GM18870 (cell line): ENCODE measurements at regions not wholly inside any gene's neighbourhood (a gene's known extent, or its start where the extent isn't known, plus 50 kb on each side); places are given as distances from the start of the nearest gene placed in this dataset.

Source experiments
- ATAC-seq: cut with Tn5 transposase; IDR thresholded peaks from one replicate; pipeline ENCODE4 v1.9.1; 2021; ENCODE audit warnings: moderate library complexity; ENCODE audit not compliant: unreplicated experiment

GRCh38 chr2:21480162-21480561 lies 356.4 kb downstream of the TDRD15 start:
- no peak for ATAC-seq

DNA sequence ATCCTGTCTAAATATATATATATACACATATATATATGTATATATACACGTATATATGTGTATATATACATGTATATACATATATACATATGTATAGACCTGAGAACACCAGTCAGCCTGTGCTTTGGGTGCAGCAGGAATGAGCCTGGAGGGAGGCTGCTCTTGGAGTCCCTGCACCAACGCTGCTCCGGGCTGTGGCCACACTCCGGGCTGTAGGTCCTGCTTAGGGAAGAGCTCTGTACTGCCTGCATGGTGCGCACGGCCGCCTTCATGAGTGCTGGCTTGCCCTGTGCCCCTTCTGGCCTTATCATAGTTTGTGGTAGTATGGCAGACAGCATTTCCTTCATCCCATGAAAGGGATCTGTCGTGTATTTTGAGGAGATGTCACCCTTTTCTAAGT lies 360.9 kb downstream of the TDRD15 start:
- ATAC-seq, result no peak

GRCh38 chr2:21486445-21486844 lies 362.7 kb downstream of the TDRD15 start:
- peak; percentile 59 for ATAC-seq

DNA sequence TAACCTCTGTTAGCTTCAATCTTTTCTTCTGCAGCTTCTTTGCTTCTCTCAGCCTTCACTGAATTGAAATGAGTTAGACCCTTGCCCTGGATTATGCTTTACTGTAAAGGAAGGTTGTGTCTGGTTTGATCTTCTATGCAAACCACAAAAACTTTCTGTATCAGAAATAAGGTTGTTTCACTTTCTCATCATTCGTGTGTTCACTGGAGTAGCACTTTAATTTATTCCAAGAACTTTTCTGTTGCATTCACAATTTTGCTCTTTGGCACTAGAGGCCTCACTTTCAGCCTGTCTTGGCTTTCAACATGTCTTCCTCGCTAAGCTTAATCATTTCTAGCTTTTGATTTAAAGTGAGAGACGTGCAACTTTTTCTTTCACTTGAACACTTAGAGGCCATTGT lies 365.3 kb downstream of the TDRD15 start:
- ATAC-seq, result no peak

DNA sequence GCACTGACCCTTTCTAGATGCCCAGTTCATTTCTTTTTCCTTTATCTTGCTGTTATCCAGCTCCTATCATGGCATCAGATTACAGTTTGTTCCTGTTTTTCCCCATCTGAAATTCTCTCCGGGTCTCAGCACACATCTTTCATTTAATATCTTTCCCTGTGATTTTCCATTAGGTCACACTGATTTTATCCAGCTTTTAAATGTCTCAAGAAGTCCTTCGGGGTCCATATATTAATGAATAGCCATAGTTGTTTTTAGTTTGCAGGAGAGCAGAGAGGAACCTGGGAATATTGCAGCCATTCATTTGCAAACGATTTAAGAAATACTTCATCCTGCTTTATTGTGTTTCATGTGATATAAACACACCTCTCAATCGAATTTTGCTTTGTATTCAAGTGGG lies 374.2 kb downstream of the TDRD15 start:
- no peak for ATAC-seq

DNA sequence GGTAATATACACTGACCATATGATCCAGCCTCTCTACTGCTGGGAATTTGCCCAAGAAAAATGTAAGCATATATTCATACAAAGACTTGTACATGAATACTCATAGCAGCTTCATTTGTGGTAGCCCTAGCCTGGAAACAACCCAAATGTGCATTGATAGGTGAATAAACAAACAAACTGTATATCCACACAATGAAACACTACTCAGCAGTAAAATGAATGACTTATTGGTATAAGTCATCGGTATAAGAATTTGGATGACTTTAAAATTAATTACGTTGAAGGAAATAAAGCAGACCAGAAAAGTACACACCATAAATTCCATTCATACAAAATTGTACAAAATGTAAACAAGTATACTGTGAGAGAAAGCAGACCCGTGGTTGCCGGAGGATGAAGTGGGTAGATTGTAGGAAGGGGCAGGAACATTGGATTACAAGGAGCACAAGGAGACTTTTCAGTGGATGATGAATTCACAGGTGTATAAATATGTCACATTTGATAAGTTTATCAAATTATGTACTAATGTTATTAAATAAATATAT lies 376.7 kb downstream of the TDRD15 start:
- no peak for ATAC-seq

DNA sequence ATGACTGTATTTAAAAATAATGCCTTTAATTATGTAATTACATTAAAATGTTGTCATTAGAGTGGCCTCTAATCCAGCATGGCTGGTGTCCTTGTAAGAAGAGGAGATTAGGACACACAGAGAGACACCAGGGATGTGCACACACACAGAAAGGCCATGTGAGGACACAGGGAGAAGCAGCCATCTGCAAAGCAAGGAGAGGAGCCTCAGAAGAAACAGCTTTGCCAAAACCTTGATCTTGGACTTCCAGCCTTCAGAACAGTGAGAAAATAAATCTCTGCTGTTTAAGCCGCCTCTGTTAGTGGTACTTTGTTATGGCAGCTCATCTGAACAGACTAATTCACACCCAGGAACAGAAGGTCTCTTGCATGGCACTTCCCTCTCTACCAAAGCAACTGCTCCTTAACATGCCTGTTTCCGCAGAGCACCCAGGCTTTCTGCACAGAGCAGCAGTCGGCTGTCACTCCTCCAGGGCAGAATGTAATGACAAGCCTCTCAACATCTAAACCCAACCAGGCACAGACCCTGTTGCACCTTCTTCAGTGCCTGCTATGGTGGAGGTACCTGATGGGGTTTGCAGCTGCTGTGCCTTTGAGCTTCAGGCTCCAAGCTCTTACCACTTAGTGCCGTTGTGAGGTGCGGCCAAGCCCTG lies 377.7 kb downstream of the TDRD15 start:
- ATAC-seq, result no peak

DNA sequence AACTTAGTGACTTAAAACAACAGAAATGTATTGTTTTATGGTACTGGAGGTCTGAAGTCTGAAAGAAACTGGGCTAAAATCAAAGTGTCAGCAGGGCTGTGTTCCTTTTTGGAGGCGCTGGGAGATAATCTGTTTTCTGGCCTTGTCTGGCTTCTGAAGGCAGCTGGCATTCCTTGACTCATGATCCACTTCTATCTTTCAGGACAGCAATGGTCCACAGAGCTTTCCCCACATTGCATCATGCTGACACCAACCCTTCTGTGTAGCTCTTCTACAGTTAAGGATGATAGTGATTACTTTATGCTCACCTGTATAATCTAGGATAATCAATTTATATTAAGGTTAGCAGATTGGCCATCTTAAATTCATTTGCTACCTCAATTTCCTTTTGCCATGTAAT lies 392.1 kb downstream of the TDRD15 start:
- no peak for ATAC-seq

DNA sequence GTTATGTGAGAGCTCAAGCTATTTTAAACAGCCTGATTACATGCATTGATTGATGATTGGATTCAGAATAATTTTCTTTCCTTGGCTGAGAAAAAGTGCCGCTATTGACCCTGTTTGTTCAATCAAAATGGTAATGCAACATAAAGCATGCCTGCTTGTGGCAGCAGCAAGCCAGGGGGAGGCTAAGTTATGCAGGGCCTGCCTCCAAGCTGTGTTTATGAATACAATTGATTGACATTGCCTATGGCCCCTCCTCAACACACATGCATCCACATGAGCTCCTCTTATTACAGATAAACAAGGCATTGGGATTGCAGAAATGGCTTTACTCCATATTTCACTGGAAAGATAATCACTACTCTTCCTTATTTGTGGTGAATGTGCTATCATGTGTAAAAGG lies 395.6 kb downstream of the TDRD15 start:
- no peak for ATAC-seq

- no peak for ATAC-seq
These were observed 396.1 kb downstream of the TDRD15 start for GRCh38 chr2:21519821-21520220.

GRCh38 chr2:21535826-21536225 lies 412.1 kb downstream of the TDRD15 start:
- ATAC-seq, result no peak

DNA sequence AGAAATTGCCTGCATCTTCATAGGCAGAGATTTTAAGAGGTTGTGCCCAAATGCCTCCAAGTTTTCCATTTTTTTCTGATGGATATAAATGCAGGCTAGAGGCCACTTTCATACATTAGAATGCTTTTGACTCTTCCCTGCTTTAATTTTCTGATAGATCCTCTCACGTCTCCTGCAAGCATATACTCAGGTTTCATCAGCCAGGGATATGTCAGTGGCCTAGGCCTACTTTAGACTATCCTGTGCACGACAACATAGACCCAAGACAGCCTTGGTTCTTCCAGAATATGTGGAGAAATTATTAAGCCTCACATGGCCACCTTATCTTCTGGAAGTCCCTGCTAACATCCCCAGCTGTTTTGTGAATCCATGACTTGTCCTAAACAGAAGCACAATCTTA lies 415.9 kb downstream of the TDRD15 start:
- ATAC-seq, result no peak

- ATAC-seq, result no peak
These were observed 419.9 kb downstream of the TDRD15 start for GRCh38 chr2:21543630-21544029.

DNA sequence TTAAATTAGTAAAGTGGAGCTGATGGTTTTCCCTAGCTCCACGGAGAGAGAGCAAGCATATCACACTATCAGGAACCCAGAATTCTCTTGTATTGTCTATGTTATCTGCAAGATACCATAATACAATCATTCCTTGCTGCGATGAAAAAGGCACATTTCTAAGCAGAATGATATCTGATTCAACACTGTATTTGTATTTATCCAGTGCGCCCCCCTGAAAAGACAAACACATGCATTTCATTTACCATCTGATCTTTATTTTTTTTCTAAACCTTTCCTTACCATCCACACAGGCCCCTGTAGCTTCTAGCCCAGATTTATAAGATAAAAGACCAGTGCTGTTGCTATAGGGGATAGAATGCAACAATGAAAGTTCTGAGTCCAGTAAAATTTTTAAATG lies 420.6 kb downstream of the TDRD15 start:
- no peak for ATAC-seq

DNA sequence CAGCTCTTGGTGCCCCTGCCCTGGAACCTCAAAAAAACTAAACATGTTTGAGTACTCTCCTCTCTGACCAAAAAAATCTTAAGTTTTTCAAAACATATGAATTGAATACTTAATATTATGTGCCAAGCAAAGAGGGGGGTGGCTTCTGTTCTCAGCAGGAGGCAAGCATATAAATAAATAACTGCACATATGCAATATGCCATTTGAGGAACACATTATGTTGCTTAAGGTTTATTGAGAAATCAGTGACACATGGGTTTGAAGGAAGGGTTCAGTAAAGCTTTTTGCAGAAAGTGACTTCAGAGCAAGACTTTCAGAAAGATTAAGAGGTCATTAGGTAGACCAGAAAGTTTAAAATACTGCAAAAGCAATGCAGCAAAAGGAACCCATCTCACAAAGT lies 429.2 kb downstream of the TDRD15 start:
- ATAC-seq, result no peak

GRCh38 chr2:21559351-21559750 lies 435.6 kb downstream of the TDRD15 start:
- ATAC-seq, result no peak

GRCh38 chr2:21561965-21562364 lies 438.2 kb downstream of the TDRD15 start:
- no peak for ATAC-seq

- no peak for ATAC-seq
These were observed 443.6 kb downstream of the TDRD15 start for GRCh38 chr2:21567395-21567794.

GRCh38 chr2:21571686-21572085 lies 447.9 kb downstream of the TDRD15 start:
- ATAC-seq, result no peak

DNA sequence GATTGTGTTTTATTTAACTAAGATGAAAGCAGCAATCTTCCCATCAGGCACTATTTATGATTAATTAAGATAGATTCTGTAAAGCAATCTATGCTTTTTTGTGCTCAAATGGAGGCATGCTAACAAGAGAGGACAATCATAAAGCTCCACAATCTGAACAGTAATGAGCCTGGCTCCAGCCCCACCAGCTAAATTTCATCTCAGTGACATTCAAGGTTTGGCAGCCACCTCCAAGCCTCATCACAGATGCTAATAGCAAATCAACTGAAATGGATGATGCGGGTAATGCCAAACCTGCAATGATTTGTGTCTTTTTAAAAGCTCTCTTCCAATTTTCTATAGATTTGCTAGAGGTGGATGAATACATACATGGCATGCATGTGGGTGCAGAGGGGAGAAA lies 456.6 kb downstream of the TDRD15 start:
- ATAC-seq, result no peak

DNA sequence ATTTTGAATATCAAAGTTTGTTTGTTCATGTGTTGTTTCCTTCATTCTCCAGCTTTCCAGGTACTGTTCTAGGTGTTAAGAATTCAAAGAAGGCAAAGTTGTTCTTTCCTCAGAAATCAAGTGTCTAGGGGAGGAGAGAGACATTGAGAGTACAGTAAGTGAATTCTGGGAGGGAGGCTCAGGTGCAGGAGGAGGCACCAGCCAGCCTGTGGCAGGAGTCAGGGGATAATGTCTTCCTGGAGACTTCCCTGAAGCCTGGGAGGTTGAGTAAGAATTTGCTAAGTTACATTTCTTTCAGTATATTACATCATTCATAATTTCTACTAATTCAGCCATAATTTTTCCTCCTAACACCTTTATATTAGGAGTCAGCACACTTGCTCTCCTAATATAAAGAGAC lies 462.1 kb downstream of the TDRD15 start:
- ATAC-seq, result no peak

GRCh38 chr2:21590026-21590690 lies 466.4 kb downstream of the TDRD15 start:
- no peak for ATAC-seq

DNA sequence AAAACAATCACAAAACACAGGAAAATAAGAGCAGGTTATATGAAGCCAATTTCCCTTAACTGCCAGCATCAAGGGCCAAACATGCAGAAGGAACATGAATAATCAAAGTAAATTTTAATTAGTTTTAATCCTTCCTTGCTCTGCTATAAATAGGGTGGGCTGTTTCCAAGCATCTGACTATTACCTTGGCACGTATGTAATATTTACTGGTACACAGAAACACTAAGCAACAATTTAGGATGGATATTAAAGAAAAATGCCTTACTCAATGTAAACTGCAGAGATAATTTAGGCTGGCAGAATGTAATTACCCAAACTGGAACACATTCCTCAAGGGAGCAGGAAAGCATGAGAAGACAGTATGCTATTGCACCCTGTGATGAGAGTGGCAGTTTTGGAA lies 468.2 kb downstream of the TDRD15 start:
- ATAC-seq, result no peak
